ENCODE measurements at regions not wholly inside any gene's neighbourhood (a gene's known extent, or its start where the extent isn't known, plus 50 kb on each side); places are given as distances from the start of the nearest gene placed in this dataset.

DNA sequence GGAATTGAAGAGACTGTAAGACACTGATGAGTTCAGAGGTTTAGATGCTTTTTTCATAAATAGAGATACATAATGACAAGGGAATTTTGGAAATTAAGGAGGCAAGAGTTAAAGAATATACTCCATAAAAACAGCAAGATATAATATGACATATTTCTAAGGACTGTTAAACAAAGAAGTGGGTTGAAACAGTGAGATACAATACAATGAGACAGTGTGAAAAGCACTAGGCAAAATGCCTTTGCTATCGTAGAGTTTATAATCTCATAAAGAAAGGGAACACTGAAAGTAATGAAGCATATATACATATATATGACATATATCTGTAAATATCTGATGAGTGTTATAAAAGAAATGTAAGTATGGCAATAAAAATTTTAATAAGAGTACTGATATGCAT is 1496.2 kb downstream of the TECRL start:
- TF ChIP-seq TAF1 (IDR thresholded peaks at IDR 0.05; ENCODE audit: borderline replicate concordance, low read depth, low read length) (no peak), POLR2A (IDR thresholded peaks at IDR 0.05; ENCODE audit: low read depth, low read length) (no peak)
